CD4-positive, alpha-beta T cell treated with Interleukin-15 for 1 hour (primary cell): ENCODE measurements at regions not wholly inside any gene's neighbourhood (a gene's known extent, or its start where the extent isn't known, plus 50 kb on each side); places are given as distances from the start of the nearest gene placed in this dataset.

ENCODE experiments used
- DNase-seq: peaks from one replicate; pipeline ENCODE4 v3.0.0-alpha.2; 2020

DNA sequence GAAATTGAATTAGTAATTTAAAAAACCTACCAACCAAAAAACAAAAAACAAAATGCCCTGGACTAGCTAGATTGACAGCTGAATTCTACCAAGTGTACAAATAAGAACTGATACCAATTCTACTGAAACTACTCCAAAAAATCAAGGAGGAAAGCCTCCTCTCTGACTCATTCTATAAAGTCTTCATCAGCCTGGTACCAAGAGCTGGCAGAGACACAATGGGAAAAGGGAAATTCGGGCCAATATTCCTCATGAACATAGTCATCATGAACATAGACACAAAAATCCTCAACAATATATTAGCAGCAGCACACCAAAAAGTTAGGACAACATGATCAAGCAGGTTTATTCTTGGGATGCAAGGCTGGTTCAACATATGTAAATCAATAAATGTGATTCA, 2667.7 kb upstream of the PCDH20 start:
- DNase-seq = no peak

DNA sequence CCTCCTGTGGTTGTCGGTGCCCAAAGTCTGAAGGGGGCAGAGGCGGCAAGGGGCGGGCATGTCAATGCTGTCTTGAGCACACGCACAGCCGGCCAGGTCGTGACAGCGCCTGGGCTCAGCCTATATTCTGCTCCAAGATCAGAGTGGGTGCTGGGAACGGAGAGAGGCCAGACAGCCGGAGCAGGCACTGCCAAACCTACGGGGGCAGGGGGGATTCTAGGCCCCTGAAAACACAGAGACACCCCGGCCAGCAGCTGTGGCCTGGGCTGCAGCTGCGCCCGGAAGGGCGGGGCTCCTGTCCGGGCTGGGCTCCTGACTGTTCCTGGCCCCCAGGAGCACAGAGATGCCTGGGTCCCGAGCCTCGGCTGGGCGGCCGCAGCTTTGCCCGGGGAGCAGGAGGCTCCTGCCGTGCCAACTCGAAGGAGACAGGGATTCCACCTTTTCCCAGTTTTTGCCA, 2662.9 kb upstream of the PCDH20 start:
- DNase-seq = no peak

DNA sequence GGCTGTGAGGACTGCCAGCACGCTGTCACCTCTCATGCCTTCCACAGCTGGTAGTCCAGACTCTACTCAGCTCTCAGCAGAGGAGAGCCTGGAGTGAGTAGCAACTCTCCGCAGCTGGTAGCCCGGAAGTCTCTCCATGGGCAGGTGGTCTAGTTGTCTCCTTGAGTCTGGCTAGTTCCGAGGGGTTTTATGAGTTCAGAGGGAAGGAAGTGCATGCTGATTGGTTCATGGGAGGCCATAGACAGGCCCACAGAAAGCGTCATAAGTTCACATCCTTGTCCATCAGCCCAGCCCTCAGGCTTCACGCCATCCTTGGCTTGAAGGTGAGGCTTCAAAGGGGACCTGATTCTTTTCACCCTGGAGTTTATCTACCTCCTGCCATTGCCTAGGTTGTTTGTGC, 2662.4 kb upstream of the PCDH20 start:
- DNase-seq = peak; percentile 9

DNA sequence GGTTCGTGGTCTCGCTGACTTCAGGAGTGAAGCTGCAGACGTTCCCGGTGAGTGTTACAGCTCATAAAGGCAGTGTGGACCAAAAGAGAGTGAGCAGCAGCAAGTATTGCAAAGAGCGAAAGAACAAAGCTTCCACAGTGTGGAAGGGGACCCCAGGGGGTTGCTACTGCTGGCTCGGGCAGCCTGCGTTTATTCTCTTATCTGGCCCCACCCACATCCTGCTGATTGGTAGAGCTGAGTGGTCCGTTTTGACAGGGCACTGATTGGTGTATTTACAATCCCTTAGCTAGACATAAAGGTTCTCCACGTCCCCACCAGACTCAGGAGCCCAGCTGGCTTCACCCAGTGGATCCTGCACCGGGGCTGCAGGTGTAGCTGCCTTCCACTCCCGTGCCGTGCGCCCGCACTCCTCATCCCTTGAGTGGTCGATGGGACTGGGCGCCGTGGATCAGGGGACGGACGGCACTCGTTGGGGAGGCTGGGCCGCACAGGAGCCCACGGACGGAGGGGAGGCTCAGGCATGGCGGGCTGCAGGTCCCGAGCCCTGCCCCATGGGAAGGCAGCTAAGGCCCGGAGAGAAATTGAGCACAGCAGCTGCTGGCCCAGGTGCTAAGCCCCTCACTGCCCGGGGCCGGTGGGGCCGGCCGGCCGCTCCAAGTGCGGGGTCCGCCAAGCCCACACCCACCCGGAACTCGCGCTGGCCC, 2661.6 kb upstream of the PCDH20 start:
- DNase-seq = peak; percentile 12

DNA sequence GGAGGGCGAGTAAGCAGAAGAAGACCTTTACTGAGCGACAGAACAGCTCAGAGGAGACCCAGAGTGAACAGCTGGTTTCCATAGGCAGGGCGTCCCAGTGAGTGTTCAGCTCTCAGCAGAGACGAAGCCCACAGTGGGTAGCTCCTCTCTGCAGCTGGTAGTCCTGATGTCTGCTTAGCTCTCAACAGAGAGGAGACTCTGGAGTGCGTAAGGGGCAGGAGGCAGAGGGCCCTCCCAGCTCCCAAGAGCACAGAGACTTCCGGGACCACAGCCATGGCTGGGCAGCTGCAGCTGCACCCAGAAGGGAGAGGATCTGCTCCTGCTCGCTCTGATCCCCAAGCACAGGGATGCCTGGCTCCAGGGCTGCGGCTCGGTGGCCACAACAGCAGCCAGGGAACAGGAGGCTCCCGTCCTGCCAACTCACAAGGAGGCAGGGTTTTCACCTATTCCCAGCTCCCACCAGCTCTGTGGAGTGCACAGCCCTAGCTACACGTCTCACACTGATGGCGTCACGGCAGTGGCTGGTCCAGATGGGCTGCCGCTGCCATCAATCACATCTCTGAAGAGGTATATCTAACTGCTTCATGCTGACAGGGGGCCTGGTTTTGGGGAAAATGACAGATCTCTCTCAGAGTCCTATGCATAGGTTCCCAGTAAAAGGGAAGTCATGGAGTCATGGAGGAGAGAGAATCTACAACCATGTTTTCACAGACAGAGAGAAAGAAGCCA, 2660.1 kb upstream of the PCDH20 start:
- peak; percentile 15 for DNase-seq

DNA sequence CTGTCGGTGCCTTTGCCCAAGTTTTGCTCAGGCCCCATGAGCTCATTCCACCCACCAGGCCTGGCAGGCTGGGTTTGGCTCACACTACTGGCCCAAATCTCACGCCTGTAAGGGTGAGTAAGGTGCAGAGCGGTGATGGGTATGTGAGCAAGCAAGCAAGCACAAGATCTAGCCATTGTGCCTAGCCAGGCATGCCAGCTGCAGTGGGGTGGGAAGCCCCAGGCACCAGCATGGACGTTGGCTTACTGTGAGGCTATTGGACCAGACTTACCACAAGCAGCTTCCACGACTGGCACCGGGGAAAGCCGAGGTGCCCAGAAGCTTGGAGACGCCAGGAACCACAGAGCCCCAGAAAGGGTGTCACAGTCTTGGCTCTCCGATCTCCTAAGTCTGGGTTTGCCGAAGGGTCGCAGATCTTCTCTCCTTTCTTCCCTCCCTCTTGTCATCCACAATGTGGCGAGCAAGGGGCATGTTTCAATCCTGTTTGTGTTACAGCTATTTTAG, 2659.4 kb upstream of the PCDH20 start:
- DNase-seq = peak; percentile 8

DNA sequence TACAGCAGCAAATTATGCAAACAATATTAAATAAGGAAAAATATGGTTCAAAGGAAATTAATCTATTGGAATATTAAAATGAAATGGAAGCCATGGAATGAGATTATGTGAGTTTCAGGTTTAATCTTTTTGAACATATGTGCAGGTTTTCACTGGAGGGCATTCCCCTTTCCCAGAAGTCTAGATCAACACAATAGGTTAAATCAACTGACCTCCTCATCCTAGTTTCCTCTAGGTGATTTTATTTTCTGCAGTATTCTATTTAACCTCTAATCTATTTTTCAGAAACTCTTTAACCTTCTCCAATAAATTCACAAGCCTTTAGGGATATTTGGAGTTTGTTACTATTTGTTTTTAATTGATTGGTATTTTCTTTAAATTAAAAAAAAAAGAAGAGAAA, 2657.6 kb upstream of the PCDH20 start:
- DNase-seq = no peak

DNA sequence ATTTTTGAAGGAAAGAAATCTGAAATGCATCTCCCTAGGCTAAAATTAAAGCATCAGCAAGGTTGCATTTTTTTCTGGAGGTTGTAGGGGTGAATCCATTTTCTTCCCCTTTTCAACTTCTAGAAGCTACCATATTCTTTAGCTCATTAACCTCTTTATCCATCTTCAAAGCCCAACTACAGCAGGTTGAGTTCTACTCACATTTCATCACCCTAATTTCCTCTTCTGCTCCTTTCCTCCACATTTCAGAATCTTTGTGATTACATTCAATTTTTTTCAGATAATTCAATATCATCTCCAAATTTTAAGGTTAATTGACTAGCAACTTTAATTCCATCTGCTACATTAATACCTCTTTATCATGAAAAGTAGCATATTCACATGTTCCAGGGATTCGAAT, 2655.7 kb upstream of the PCDH20 start:
- DNase-seq = no peak

DNA sequence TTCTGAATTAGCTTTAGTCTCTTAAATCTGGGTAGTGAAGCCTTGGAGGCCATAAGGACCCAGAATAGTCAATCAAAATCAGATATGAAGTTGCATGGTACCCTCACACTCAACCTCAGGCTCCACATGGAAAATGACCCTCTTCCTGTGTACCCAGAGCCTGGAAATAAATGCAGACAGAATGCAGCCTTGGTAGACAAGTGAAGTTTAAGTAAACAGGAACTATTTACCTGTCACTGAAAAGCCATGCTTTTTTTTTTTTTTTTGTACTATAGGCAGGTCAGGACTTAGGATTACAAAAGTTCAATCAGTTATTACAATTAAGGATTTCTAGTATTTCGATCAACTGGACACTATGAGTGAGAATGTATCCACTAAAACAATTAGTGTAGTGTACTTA, 2654.2 kb upstream of the PCDH20 start:
- no peak for DNase-seq

DNA sequence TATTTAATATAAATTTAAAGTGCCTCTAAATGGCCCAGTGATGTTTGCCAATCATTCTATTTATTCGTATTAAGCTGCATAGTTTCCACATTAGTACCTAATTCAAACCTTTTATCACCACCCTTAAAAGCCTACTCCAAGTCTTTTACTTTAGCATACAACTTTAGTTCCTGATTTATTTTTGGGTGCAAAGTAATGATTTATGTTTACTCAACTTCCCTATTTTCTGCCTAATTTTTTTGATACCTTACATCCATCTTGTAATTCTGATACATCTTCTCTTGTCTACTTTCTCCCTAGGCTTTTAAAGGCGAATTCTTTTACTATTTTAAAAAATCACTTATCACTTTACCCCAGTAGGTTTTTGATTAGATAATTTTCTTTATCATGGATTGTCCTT, 2651.1 kb upstream of the PCDH20 start:
- no peak for DNase-seq

DNA sequence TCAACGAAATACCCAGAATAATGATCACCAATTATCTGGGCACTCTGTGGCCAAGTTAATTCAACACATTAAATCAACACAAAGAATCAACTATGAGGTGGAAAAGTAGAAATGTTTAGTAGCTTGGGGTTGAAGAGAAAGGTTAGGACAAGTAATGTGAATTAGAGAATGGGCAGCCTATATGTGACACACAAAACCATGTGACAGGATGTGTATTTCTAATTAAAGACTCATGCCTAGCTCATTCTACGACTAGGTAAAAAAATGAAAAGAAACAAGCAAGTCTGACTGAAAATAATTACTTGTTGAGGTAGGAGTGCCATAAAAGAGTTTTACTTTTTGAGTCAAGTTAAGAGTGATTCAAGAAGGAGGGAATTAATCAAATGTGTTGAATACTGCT, 2646.0 kb upstream of the PCDH20 start:
- DNase-seq = no peak

DNA sequence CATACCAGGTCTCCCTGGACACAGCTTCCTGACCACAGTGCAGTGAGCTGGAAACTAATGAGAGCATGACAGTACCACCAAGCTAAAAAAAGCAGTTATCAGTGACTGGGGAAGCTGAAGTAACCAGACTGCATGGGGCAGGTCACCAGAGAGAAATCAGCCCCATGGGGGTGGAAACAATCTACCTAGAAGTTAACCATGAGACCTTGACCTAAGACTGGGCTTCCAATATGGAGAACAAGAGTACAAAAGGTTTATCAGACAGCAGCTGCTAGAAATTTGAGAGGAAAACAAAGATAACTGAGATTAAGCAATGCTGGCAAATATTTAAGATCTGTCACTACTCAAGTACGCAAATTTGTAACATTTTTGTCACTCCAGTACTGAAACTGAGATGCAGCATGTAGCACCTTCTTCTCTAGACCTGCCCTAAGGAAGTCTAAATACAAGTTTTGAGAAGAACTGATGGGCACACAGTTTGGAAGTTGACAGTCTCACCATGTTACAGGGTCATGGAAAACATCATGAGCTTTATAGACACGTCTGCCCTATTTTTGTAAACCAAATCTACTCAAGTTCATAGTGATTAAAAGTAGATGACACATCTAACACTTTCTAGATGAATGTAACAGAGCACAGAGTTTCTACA, 2641.8 kb upstream of the PCDH20 start:
- no peak for DNase-seq

DNA sequence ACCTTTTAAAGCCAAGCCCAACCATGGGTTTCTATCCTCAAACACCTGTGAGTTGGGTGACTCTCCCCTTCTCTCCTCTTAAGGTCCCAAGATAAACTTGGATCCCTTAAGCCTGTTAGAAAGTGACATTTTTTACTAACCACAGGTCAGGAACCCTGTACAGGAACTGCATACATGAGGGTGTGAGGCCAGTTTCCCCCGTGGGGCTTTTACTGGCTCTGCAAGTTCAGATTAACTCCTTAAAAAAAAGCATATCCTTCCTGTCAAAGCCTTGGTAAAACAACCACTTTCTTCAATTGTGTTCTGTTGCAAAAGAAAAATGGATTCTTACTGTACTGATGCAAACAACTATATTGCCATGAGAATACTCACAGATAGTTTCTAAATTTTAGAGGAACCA, 2638.7 kb upstream of the PCDH20 start:
- no peak for DNase-seq

DNA sequence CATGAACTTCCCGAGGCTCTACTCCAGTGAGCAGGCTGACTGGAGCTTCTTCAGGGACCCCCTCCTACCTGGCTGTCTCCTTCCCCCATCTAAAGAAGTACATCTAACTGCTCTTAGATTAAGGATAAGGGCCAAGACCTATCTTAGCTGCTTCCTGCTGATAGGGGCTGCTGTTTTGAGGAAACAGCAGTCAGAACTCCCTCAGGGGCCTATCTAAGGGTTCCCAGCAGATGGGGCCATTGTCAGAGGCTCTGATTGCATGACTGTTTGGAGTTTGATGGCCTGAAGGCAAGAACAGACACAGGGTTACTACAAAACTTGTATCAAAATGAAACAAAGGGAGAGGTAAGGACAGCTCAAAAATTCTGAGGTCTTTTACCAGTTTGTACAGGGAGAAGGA, 2636.9 kb upstream of the PCDH20 start:
- no peak for DNase-seq

DNA sequence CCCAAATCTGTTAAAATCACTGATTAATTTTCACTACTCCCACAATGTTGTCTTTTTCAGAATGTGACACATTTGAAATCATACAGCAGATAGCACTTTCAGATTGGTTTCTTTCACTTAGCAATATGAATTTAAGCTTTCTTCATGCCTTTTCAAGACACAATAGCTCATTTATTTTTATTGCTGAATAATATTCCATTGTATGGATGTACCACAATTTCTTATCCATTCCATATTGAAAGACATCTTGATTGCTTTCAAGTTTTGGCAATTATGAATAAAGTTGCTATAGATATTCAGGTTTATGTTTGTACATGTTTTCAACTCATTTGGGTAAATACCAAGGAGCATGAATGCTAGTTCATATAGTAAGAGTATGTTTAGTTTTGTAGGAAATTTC, 2635.6 kb upstream of the PCDH20 start:
- DNase-seq = no peak

DNA sequence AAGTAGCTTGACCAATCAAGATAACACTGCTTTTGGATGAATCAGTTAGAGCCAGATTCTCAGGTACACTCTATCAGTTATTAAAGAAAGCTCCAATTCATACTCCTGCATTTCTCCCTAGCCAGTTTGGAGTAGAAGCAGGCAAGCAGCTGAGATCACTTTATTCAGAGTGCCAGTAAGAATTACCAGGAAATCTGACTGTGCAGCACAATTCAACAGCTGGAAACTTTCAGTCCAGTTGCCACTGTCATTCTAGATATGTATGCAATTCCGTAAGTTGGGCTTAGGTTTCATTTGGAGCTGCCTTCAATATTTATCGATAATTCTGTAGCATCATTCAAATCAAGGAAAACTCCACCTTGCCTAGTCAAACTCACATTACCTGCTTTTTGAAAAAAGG, 2625.6 kb upstream of the PCDH20 start:
- DNase-seq = no peak

DNA sequence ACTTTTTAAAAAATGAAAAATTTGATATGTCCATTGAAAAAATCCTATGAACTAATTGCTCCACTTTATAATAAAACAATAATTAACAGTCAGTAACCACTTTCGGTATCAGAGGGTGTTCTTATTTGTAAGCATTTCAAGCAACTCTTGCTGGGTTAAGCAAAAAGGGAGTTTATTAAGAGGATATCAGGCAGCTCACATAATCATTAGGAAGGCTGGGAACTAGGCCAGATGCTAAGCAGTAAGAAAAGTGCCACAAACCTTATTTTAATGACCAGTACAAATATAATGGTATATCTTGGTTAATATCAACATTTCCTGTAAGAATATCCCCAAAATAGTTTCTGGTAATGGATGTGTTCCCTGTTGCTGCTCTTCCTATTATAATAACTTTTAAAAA, 2618.3 kb upstream of the PCDH20 start:
- no peak for DNase-seq

DNA sequence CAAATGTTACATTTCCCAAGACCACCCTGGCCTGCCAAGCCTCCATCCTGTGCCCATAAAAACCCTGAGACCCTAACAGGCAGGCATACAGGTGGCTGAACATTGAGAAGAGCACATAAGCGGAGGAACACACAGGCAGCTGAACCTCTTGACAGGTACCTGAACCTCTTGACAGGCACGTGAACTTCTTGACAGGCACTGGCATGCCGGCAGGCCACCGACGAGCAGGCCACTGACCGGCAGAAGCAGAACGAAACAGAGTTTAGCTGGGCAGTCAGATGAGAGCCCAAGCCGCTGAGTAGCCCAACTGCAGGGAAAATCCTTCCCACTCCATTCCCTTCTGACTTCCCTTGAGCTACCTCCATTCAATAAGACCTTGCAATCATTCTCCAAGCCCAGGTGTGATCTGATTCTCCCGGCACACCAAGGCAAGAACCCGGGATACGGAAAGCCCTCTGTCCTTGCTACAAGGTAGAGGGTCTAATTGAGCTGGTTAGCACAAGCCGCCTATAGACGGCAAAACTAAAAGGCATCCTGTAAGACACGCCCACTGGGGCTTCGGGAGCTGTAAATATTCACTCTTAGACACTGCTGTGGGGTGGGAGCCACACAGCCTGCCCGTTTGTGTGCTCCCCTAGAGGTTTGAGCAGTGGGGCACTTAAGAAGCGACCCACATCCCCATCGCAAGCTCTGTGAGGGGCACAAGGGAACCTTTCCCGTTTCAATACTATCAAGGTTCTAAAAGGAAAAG, 2613.9 kb upstream of the PCDH20 start:
- no peak for DNase-seq

DNA sequence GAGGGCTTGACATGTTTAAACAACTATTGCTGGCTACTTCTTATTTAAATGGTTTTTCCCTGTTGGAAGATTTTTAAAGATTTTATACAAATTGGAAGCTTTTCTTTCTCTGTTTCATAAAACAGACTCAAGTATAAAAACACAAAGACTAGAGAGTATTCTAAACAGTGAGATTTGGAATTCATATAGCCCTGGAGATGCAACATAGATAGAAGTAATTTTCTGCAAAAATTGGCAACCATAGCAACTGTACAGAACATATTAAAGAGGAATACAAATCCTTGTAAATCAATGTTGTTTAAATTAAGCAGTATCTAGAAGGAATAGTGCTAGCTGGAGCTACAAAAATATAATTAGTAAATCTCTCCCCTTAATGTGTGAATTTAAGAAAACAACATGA, 2612.9 kb upstream of the PCDH20 start:
- no peak for DNase-seq

DNA sequence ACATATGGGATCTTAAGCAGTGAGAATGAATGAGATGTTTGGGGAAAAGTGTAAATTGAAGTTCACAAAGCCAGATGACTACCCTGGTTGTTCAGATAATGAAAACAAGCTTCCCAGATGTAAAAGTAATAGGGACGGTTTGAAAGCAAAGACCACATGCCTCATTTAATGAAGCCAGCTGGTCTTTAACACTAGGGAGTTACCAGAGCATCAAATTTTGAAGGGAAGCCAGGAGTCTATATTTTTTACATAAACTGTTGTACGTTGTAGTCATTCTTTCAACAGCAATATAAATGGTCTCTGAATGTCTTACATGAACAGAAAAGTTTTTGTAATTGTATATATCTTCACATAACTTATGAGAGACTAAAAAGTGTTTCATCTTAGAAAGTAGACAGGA, 2604.5 kb upstream of the PCDH20 start:
- no peak for DNase-seq

DNA sequence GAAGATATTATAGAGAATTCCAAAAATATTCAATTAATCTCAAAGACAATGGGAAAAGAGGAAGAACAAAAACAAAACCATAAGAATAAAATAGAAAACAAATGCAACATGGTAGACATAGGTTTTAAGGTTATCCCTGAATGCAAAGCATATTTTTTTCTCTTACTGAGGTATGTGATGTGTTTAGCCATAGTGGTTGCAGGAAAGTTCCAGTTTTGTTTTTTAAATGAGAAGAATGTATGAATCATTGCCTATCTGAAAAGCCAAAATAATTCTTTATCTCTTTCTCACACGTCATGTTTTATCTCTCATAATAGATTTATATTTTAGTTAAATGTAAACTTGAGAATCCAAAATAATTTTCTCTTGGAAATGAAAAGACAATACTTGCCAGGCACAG, 2591.7 kb upstream of the PCDH20 start:
- no peak for DNase-seq

DNA sequence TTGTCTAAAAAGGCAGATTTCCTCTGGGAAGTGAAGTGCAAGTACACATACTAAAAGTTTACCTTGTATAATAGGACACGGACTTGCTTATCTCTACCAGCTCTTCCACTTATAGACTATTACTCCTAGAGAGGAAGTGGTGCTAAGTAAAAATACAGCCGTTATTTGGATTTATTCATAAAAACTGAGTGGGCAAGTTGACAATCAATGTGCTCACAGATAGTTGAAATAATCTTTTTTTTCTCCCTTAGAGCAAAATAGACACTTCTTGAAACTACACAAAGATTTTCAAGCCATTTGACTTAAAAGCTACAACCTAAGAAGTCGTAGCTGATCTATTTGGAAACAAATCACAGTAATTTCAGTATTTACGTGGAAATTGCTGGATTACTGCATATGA, 2584.7 kb upstream of the PCDH20 start:
- no peak for DNase-seq

DNA sequence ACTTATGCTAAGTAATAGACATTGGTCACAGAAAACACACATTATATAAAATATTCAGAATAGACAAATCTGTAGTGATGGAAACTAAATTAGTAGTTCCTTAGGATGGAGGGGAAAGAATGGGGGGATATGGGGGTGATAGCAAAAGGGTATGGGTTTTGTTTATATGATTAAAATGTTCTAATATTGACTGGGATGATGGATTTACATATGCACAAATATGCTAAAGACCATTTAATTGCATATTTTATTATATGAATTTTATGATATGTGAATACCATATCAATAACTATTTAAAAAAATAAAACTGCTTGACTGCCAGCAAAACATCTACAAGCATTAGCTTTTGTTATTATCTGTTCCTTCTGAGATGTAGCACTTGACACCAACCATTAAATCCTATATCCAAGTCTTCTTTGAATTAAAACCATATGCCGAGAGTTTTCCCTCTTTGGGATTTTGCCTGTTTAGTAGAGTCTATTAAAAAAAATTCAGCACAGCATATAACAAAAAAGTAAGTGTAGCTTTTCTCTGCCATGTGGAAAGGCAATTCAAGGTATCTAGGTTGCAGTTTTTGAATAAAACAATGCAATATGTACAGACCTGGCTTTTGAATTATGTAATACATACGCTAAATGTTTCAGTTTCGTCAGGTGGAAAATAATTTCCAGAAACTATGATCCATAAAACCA, 2584.1 kb upstream of the PCDH20 start:
- no peak for DNase-seq
